KG1 (cell line): ENCODE measurements at regions not wholly inside any gene's neighbourhood (a gene's known extent, or its start where the extent isn't known, plus 50 kb on each side); places are given as distances from the start of the nearest gene placed in this dataset.

Source experiments
- DNase-seq: peaks from one replicate; lab custom pipeline; 2025; lab: John Stamatoyannopoulos, UW

GRCh38 chr3:152959307-152959706 is 124.4 kb downstream of the P2RY1 start:
- no peak for DNase-seq

DNA sequence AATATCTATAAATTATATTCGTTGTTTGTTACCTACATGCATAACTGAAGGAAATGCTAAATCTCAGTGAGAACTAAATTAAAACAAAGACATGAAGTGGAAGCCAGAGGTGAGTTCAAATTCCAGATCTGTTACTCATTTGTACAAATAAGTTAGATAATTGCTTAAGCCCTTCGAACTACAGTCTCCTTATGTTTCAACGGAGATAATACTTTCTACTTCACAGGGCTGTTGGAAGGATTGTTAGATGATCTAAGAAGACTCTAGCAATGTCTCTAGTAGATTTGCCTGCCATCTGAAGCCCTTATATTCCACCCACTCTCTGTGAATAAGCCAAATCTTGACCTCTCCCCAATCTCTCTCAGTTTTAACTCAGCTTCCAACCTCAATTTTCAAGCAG is 125.8 kb downstream of the P2RY1 start:
- no peak for DNase-seq

DNA sequence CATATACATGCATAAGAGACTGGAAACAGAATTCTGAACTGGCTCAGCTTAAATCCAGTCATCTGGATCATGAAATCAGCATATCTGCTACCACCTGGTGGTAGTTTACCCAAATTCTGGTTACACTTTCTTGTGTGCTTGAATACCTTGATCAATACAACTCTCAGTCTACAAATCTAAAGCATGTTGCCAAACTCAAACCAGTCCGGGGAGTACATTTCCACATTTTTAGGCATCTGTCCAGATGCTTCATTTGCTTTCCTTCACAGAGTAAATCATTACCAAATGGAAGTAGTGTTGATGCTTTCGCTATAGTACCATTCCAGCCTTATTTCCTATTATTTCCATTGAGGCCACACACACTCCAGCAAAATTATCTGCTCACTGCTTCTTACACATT is 126.4 kb downstream of the P2RY1 start:
- no peak for DNase-seq

GRCh38 chr3:152964911-152965609 is 130.1 kb downstream of the P2RY1 start:
- DNase-seq = no peak

- no peak for DNase-seq
These were observed 133.6 kb downstream of the P2RY1 start for GRCh38 chr3:152968388-152969024.

GRCh38 chr3:152969557-152970300 is 134.8 kb downstream of the P2RY1 start:
- DNase-seq = no peak

- DNase-seq = no peak
These were observed 135.9 kb downstream of the P2RY1 start for GRCh38 chr3:152970851-152971250.

DNA sequence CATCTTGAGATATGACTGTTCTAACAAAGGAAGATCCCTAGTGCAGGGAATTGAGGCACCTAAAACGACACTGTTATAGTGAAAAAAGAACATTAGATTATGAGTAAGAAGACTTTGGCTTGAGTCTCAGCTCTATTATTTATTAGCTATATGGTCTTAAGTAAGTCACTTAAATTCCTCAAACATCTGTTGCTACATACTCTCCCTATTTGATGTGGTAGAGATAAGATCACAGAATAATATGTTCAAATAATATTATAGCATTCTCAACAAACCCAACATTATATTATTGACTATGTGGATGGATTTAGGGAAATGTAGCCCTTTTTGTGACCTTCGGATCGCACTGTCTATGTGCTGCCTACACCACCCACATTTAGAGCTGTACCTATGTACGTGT is 136.9 kb downstream of the P2RY1 start:
- DNase-seq = no peak

DNA sequence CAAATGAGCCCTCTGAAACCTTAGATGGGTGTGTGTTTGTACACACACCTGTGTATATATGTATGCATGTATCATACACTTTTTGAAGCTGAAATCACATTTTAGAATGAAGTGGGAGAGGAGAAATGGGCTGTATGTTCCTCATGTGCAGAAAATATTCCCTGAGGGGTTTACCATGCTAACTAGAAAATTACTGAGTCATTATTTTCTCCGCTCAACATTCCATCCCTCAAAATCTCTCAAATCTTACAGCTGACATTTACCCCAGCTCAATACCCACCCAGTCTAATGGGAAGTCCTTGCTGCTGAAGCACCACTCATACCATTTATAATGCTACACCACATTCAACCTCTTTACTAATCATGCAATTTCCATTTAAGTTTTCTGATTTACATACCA is 138.6 kb downstream of the P2RY1 start:
- DNase-seq = no peak

GRCh38 chr3:152976239-152976638 is 141.3 kb downstream of the P2RY1 start:
- DNase-seq = no peak

DNA sequence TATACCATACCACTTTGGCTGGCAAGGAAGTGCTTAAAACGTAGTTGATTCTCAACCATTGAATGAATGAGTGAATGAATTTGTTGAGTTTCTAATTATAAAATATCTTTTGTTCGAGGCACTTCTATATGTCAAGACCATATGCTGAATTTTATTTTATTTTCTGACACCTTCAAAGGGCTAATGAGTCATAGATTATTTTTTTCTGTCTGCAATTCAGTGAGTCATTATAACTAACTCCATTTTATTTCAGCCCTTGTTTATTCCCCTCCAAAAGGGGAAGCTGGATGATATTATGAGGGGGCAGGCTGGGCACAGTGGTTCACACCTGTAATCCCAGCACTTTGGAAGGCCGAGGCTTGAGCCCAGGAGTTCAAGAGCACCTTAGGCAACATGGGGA is 142.4 kb downstream of the P2RY1 start:
- DNase-seq = no peak

- DNase-seq = no peak
These were observed 143.2 kb downstream of the P2RY1 start for GRCh38 chr3:152978152-152978551.

DNA sequence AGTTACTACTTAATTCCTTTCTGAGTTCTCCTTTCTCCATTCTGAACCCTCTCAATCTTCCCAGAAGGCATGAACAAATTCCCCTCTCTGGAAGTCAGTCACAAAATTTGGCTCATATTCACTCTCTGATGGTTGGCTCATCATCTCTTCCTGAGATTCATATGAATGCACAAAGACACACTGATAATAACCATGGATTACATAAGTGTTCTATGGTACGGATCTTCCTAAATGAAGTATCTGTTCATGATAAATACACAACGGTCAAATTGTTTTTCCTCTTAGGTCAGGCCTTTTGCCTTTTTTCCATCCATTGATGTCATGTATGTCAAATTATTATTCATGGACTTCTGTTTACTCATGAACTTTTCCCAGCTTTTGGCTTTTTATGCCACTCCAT is 162.6 kb downstream of the P2RY1 start:
- no peak for DNase-seq

DNA sequence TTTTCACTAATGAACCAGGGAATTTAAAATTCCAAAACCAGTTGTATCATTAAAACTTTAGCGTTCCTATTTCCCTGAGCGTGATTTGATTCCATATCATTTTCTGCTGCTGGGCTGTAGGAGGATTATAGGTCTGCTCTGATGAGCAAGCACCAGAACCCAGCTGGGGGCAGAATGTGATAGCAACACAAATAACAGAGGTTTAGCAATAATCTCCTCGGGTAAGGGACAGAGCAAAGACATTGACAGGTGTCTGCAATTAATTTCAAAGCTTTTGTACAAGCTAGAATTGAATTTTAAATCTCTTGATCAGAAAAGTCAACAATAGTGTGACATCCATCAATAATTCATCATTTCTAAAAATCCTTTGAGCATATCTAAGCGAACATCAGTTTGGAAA is 163.4 kb upstream of the RAP2B start:
- DNase-seq = no peak

DNA sequence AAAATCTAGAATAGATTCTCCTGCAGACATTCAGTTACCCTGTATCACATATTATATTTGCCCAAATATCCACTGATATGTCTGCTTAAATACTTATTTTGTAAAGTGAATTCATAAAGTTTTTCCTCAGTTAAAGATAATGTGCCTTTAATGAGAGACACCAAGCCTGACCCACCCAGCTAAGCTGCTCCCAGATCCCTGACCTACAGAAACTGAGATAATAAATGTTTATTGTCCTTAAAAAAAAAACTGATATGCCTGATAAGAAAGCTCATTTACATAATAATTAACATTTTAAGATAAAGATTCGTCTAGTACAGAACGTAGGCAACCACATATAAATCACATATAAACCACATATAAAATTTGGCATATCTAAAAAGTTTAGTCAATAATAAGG is 161.7 kb upstream of the RAP2B start:
- DNase-seq = no peak

DNA sequence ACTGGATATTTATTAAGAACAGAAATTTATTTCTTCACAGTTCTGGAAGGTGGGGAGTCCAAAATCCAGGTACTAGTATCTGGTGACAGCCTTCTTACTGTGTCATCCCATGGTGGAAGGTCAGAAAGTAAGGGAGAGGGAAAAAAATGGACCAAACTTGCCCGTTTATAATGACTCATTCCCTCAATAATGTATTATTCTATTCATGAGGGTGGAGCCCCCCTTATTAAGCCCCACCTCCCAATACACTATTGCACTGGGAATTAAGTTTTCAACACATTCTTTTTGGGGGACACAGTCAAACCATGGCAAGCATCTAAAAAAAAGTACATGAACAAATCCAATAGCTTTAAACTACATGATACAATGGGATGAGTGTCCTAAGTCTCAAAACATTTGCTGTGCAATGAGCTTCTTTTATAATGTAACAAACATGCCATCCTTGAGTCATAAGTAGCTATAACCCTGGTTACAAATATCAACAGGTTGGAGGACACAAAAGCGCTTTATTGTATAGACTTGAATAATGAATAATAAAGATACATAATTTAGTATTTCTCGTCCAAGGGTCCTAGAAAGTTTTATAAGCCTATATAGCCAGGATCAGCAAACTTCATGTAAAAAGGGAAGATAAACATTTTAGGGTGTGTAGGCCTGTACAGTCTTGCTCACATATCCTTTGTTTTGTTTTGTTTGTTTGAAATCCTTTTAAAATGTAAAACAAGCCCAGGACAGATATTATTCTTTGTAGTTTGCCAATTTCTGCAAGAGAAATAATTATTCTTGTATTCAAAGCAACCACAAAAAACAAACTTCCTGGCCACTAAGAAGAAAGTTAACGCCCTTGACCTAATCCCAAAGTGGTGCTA is 160.6 kb upstream of the RAP2B start:
- no peak for DNase-seq

GRCh38 chr3:153003441-153003840 is 158.6 kb upstream of the RAP2B start:
- no peak for DNase-seq

- DNase-seq = no peak
These were observed 158.2 kb upstream of the RAP2B start for GRCh38 chr3:153003862-153004261.

GRCh38 chr3:153008226-153008625 is 153.8 kb upstream of the RAP2B start:
- no peak for DNase-seq

- DNase-seq = no peak
These were observed 138.1 kb upstream of the RAP2B start for GRCh38 chr3:153023896-153024295.

GRCh38 chr3:153026026-153026425 is 136.0 kb upstream of the RAP2B start:
- DNase-seq = no peak

DNA sequence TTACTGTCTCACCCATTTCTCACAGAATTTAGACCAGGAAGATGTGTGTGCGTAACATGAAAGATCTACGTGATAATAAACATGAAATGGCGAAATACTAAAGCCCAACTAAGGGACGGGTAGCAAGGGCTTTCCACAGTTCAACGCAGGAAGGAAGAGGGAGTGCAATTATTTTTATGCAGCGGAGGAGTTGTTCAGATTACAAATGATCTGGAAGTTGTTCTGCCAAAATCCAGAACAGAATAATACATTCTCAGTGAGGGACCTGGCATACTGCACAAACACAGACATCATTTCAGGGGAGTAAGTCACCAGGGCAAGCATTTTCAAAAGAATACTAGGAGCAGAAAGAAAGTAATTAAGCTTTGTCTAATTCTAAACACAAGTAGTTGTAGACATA is 133.6 kb upstream of the RAP2B start:
- DNase-seq = peak; percentile 66
